ENCODE measurements at regions not wholly inside any gene's neighbourhood (a gene's known extent, or its start where the extent isn't known, plus 50 kb on each side); places are given as distances from the start of the nearest gene placed in this dataset.

GRCh38 chr15:61522411-61522810 is 293.3 kb upstream of the RORA start:
- TF ChIP-seq EZH2 (IDR thresholded peaks at IDR 0.05; ENCODE audit: borderline replicate concordance, insufficient read depth, low read length, poor library complexity, severe bottlenecking): no peak
- TF ChIP-seq, protein P1, sequence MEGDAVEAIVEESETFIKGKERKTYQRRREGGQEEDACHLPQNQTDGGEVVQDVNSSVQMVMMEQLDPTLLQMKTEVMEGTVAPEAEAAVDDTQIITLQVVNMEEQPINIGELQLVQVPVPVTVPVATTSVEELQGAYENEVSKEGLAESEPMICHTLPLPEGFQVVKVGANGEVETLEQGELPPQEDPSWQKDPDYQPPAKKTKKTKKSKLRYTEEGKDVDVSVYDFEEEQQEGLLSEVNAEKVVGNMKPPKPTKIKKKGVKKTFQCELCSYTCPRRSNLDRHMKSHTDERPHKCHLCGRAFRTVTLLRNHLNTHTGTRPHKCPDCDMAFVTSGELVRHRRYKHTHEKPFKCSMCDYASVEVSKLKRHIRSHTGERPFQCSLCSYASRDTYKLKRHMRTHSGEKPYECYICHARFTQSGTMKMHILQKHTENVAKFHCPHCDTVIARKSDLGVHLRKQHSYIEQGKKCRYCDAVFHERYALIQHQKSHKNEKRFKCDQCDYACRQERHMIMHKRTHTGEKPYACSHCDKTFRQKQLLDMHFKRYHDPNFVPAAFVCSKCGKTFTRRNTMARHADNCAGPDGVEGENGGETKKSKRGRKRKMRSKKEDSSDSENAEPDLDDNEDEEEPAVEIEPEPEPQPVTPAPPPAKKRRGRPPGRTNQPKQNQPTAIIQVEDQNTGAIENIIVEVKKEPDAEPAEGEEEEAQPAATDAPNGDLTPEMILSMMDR (IDR thresholded peaks at IDR 0.05; ENCODE audit: poor library complexity, severe bottlenecking): no peak
- no peak for TF ChIP-seq SMC3 (conservative IDR thresholded peaks at IDR 0.05; ENCODE audit: poor library complexity)
- TF ChIP-seq RAD21 (conservative IDR thresholded peaks at IDR 0.05): no peak
- TF ChIP-seq POLR2AphosphoS5 (IDR thresholded peaks at IDR 0.05): no peak
- TF ChIP-seq TAF1 (IDR thresholded peaks at IDR 0.05; ENCODE audit: low read depth): no peak
- TF ChIP-seq, protein P2, sequence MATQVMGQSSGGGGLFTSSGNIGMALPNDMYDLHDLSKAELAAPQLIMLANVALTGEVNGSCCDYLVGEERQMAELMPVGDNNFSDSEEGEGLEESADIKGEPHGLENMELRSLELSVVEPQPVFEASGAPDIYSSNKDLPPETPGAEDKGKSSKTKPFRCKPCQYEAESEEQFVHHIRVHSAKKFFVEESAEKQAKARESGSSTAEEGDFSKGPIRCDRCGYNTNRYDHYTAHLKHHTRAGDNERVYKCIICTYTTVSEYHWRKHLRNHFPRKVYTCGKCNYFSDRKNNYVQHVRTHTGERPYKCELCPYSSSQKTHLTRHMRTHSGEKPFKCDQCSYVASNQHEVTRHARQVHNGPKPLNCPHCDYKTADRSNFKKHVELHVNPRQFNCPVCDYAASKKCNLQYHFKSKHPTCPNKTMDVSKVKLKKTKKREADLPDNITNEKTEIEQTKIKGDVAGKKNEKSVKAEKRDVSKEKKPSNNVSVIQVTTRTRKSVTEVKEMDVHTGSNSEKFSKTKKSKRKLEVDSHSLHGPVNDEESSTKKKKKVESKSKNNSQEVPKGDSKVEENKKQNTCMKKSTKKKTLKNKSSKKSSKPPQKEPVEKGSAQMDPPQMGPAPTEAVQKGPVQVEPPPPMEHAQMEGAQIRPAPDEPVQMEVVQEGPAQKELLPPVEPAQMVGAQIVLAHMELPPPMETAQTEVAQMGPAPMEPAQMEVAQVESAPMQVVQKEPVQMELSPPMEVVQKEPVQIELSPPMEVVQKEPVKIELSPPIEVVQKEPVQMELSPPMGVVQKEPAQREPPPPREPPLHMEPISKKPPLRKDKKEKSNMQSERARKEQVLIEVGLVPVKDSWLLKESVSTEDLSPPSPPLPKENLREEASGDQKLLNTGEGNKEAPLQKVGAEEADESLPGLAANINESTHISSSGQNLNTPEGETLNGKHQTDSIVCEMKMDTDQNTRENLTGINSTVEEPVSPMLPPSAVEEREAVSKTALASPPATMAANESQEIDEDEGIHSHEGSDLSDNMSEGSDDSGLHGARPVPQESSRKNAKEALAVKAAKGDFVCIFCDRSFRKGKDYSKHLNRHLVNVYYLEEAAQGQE (IDR thresholded peaks at IDR 0.05; ENCODE audit: borderline replicate concordance): no peak
- no peak for TF ChIP-seq EP300 (conservative IDR thresholded peaks at IDR 0.05; ENCODE audit: poor library complexity, severe bottlenecking)
- TF ChIP-seq MXI1 (conservative IDR thresholded peaks at IDR 0.05; ENCODE audit: poor library complexity, severe bottlenecking): no peak

Data from neural cell (in vitro differentiated cells).